Liver (tissue), 8 donors: ENCODE measurements at regions not wholly inside any gene's neighbourhood (a gene's known extent, or its start where the extent isn't known, plus 50 kb on each side); places are given as distances from the start of the nearest gene placed in this dataset.

Source experiments
- DNase-seq: peaks from one replicate; pipeline ENCODE4 v3.0.0-alpha.2; 2017; ENCODE audit warnings: low spot score
- H3K27ac ChIP-seq, 2 donors: one replicate each; pipeline ENCODE4 v1.7.0; 2013; ENCODE audit warnings: inconsistent platforms in 2 of 2, low read length in 2 of 2, control low read depth in 1 of 2, low read depth in 1 of 2, mild to moderate bottlenecking in 1 of 2
- H3K27me3 ChIP-seq, 4 donors: one replicate each; pipeline versions ENCODE4 v1.6.1 to v1.7.0; 2013; ENCODE audit warnings: low read length in 3 of 4, inconsistent platforms in 1 of 4, mild to moderate bottlenecking in 1 of 4, moderate library complexity in 1 of 4; ENCODE audit not compliant: control insufficient read depth in 4 of 4, insufficient read depth in 4 of 4
- H3K36me3 ChIP-seq, 4 donors: one replicate each; pipeline versions ENCODE4 v1.6.1 to v1.7.0; 2013; ENCODE audit warnings: low read length in 3 of 4, mild to moderate bottlenecking in 3 of 4, low read depth in 1 of 4, moderate library complexity in 1 of 4; ENCODE audit not compliant: control insufficient read depth in 4 of 4, insufficient read depth in 3 of 4
- H3K4me1 ChIP-seq, 4 donors: one replicate each; pipeline versions ENCODE4 v1.6.1 to v1.7.0; 2013; ENCODE audit warnings: low read length in 3 of 4, mild to moderate bottlenecking in 3 of 4, moderate library complexity in 1 of 4; ENCODE audit not compliant: control insufficient read depth in 4 of 4, insufficient read depth in 4 of 4
- H3K4me3 ChIP-seq, 3 donors: one replicate each; pipeline versions ENCODE4 v1.6.1 to v1.7.0; 2013; ENCODE audit warnings: low read length in 3 of 3, control low read depth in 1 of 3, low read depth in 1 of 3, mild to moderate bottlenecking in 1 of 3
- H3K9ac ChIP-seq, 2 donors: one replicate each; pipeline ENCODE4 v1.7.0; 2013; ENCODE audit warnings: low read length in 2 of 2, mild to moderate bottlenecking in 2 of 2, moderate library complexity in 2 of 2, control low read depth in 1 of 2, low read depth in 1 of 2
- H3K9me3 ChIP-seq, 4 donors: one replicate each; pipeline versions ENCODE4 v1.6.1 to v1.7.0; 2013; ENCODE audit warnings: low read length in 3 of 4; ENCODE audit not compliant: control insufficient read depth in 4 of 4
- ATF3 ChIP-seq: IDR thresholded peaks from 2 replicates; pipeline ENCODE4 v1.6.1; 2016; ENCODE audit warnings: antibody characterized with exemption
- CTCF ChIP-seq: fragments of 150-350 bp; IDR thresholded peaks from 2 replicates; pipeline ENCODE4 v1.5.1; 2017; ENCODE audit warnings: improper control_type of control experiment, low read depth, low read length; ENCODE audit not compliant: missing input control
- EGR1 ChIP-seq, 2 donors: IDR thresholded peaks; 2 replicates each; pipeline ENCODE4 v1.6.1; 2016 to 2018; ENCODE audit warnings: antibody characterized with exemption in 2 of 2, low read depth in 2 of 2
- FOXA1 ChIP-seq: IDR thresholded peaks from 2 replicates; pipeline ENCODE4 v1.6.1; 2016; ENCODE audit warnings: antibody characterized with exemption
- FOXA2 ChIP-seq: IDR thresholded peaks from 2 replicates; pipeline ENCODE4 v1.6.1; 2016; ENCODE audit warnings: antibody characterized with exemption
- GABPA ChIP-seq, 2 donors: IDR thresholded peaks in 1 of 2; conservative IDR thresholded peaks in 1 of 2; 2 replicates each; pipeline ENCODE4 v1.6.1; 2016; ENCODE audit warnings: antibody characterized with exemption in 2 of 2, mild to moderate bottlenecking in 1 of 2, moderate library complexity in 1 of 2
- HNF4A ChIP-seq, 2 donors: conservative IDR thresholded peaks; 2 replicates each; pipeline ENCODE4 v1.6.1; 2016; ENCODE audit warnings: antibody characterized with exemption in 2 of 2, mild to moderate bottlenecking in 2 of 2
- HNF4G ChIP-seq: IDR thresholded peaks from 2 replicates; pipeline ENCODE4 v1.6.1; 2016; ENCODE audit warnings: antibody characterized with exemption
- JUND ChIP-seq, 2 donors: IDR thresholded peaks; 2 replicates each; pipeline ENCODE4 v1.6.1; 2016; ENCODE audit warnings: antibody characterized with exemption in 2 of 2
- NR2F2 ChIP-seq: IDR thresholded peaks from 2 replicates; pipeline ENCODE4 v1.6.1; 2016; ENCODE audit warnings: antibody characterized with exemption
- RAD21 ChIP-seq, 2 donors: IDR thresholded peaks; 2 replicates each; pipeline ENCODE4 v1.6.1; 2016; ENCODE audit warnings: antibody characterized with exemption in 2 of 2, mild to moderate bottlenecking in 2 of 2
- REST ChIP-seq: IDR thresholded peaks from 2 replicates; pipeline ENCODE4 v1.6.1; 2016; ENCODE audit warnings: antibody characterized with exemption, mild to moderate bottlenecking
- RXRA ChIP-seq, 2 donors: IDR thresholded peaks; 2 replicates each; pipeline ENCODE4 v1.6.1; 2017 to 2018; ENCODE audit warnings: antibody characterized with exemption in 2 of 2, mild to moderate bottlenecking in 1 of 2
- SP1 ChIP-seq: IDR thresholded peaks from 2 replicates; pipeline ENCODE4 v1.6.1; 2018; ENCODE audit warnings: antibody characterized with exemption, mild to moderate bottlenecking
- TAF1 ChIP-seq: conservative IDR thresholded peaks from 2 replicates; pipeline ENCODE4 v1.6.1; 2016; ENCODE audit warnings: antibody characterized with exemption, mild to moderate bottlenecking
- YY1 ChIP-seq: IDR thresholded peaks from 2 replicates; pipeline ENCODE4 v1.6.1; 2016; ENCODE audit warnings: antibody characterized with exemption, mild to moderate bottlenecking
- ZBTB33 ChIP-seq: IDR thresholded peaks from 2 replicates; pipeline ENCODE4 v1.6.1; 2016; ENCODE audit warnings: antibody characterized with exemption
- WGBS: extraction: QIAGEN DNeasy Blood & Tissue Kit; methylation state at CpG from one replicate; pipeline ENCODE4 v1.1.7; 2013; 5-methylcytosine and 5-hydroxymethylcytosine counted together
- donor health status: healthy.
- donor health status: healthy.
- donor health status: healthy.
- donor health status: healthy.
- donor health status: healthy.

- no peaks in the 10 kb centered on the region for H3K9me3 ChIP-seq
- TF ChIP-seq RAD21 (IDR thresholded peaks at IDR 0.05) (no peak), ZBTB33 (no peak), YY1 (no peak), EGR1 (IDR thresholded peaks at IDR 0.05; ENCODE audit: low read depth in 2 of 2) (no peak), NR2F2 (no peak), FOXA1 (no peak), CTCF (no peak), GABPA (IDR thresholded peaks at IDR 0.05 in 1 of 2, conservative IDR thresholded peaks at IDR 0.05 in 1 of 2) (no peak), SP1 (no peak), HNF4A (conservative IDR thresholded peaks at IDR 0.05) (no peak), TAF1 (no peak), FOXA2 (no peak), REST (no peak), HNF4G (no peak), JUND (IDR thresholded peaks at IDR 0.05) (no peak), ATF3 (no peak), RXRA (IDR thresholded peaks at IDR 0.05) (no peak)
- H3K9ac ChIP-seq: no peak overlapping the region
- H3K4me3 ChIP-seq: no peak overlapping the region
- H3K4me1 ChIP-seq: no peaks in the 10 kb centered on the region
- H3K27ac ChIP-seq: no peak overlapping the region
- DNase-seq: no peak
- H3K36me3 ChIP-seq: no peaks in the 10 kb centered on the region
- WGBS: 59% methylated on average over 7 of the region's 7 CpGs
- H3K27me3 ChIP-seq: no peaks in the 10 kb centered on the region
Observed at GRCh38 chr7:104040666-104041065, 51.2 kb upstream of the RELN start.

GRCh38 chr7:104039363-104039762 lies 49.9 kb upstream of the RELN start:
- Histone ChIP-seq H3K9ac (no peak overlapping the region), H3K4me3 (no peak overlapping the region), H3K27ac (no peak overlapping the region), H3K9me3 (peaks cover 0 to 9% (median 2%) of the 10 kb centered on the region in 4 donors), H3K36me3 (no peaks in the 10 kb centered on the region), H3K4me1 (no peaks in the 10 kb centered on the region), H3K27me3 (no peaks in the 10 kb centered on the region)
- TF ChIP-seq CTCF (no peak), YY1 (no peak), SP1 (no peak), ATF3 (no peak), RAD21 (IDR thresholded peaks at IDR 0.05) (no peak), HNF4G (no peak), JUND (IDR thresholded peaks at IDR 0.05) (no peak), FOXA1 (no peak)
- WGBS: 63% methylated on average over 3 of the region's 3 CpGs
- no peak for DNase-seq
